ENCODE measurements at regions not wholly inside any gene's neighbourhood (a gene's known extent, or its start where the extent isn't known, plus 50 kb on each side); places are given as distances from the start of the nearest gene placed in this dataset.

DNA sequence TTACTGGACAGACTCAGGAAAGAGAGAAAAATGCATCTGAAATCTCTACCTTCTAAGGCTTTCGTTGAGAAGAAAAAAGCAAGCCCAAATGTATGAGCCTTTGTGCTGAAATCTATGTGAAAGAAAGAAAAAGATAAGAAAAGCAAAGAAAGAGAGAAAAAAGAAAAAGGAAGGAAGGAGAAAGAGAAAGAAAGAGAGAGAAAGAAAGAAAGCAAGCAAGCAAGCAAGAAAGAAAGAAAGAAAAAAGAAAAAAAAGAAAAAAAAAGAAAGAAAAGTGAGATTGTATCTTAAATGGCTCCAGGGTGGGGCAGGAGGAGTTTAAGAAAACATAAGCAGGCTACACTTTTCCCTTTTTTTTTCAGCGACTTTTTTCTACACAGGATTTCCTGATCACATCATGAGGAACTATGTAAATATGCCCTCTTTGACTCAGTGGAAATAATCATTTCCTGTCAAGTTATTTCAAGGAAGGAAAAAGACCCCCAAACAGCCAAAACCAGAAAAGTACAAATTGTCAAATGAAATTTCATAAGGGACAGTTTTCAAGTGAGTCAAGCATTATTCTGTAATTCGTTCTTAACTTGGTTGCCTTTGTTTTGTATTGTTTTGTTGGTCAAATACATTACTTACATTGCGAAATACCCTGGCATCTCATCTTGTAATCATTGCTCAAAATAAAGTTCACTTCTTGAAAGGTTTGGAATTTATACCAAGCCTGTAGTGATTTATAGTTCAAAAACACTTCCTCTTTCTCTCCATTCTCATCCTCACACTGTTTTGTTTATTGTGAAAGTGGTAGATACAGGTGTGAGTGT, 79.5 kb upstream of the RNF217 start:
- H3K9me3 ChIP-seq (ENCODE audit: control insufficient read depth, low read depth, low read length): no peaks in the 10 kb centered on the region
- DNase-seq (ENCODE audit: low read depth, low spot score): no peak
- no peak overlapping the region for H3K9ac ChIP-seq (ENCODE audit: control insufficient read depth, extremely low read depth, insufficient read depth, low read length)
- H3K4me1 ChIP-seq (ENCODE audit: control insufficient read depth, extremely low read depth, insufficient read depth, low read length): peaks cover 21% of the 10 kb centered on the region
- TF ChIP-seq CTCF (optimal IDR thresholded peaks at IDR 0.05 in 1 of 3, IDR thresholded peaks at IDR 0.05 in 1 of 3, conservative IDR thresholded peaks at IDR 0.05 in 1 of 3; ENCODE audit: extremely low read depth in 1 of 3, insufficient read depth in 2 of 3, low read length in 3 of 3): no peak
- no peak for TF ChIP-seq EZH2 (IDR thresholded peaks at IDR 0.05; ENCODE audit: low read length)
- FAIRE-seq: peak; percentile 73
- no peaks in the 10 kb centered on the region for H4K20me1 ChIP-seq (ENCODE audit: control insufficient read depth, extremely low read depth, insufficient read depth, low read length)
- H3K27me3 ChIP-seq (ENCODE audit: control insufficient read depth, extremely low read depth, insufficient read depth, low read length): no peaks in the 10 kb centered on the region
- H2AFZ ChIP-seq (ENCODE audit: control insufficient read depth, low read length): no peak overlapping the region
- H3K4me3 ChIP-seq (ENCODE audit: control insufficient read depth in 2 of 3, extremely low read depth in 1 of 3, insufficient read depth in 2 of 3, low read depth in 1 of 3, low read length in 3 of 3): no peak overlapping the region
- no peak overlapping the region for H3K27ac ChIP-seq (ENCODE audit: control insufficient read depth, insufficient read depth, low read length)
- H3K4me2 ChIP-seq (ENCODE audit: control insufficient read depth, extremely low read depth, insufficient read depth, low read depth, low read length): peak overlapping the region; percentile 59
- dilution Hi-C loops (cut with MboI; ENCODE audit: extremely low pct_ligation_motif_present, low sequenced_read_pairs): no loop called here
- no peaks in the 10 kb centered on the region for H3K79me2 ChIP-seq (ENCODE audit: control insufficient read depth, insufficient read depth, low read length)
- H3K36me3 ChIP-seq (ENCODE audit: control insufficient read depth in 2 of 2, extremely low read depth in 1 of 2, insufficient read depth in 2 of 2, low read length in 2 of 2): no peaks in the 10 kb centered on the region
- H3K9me1 ChIP-seq (ENCODE audit: control insufficient read depth, extremely low read depth, insufficient read depth, low read length): no peaks in the 10 kb centered on the region

GRCh38 chr6:124885171-124885570, 77.1 kb upstream of the RNF217 start:
- H3K4me2 ChIP-seq (ENCODE audit: control insufficient read depth, extremely low read depth, insufficient read depth, low read depth, low read length): no peak overlapping the region
- H3K4me1 ChIP-seq (ENCODE audit: control insufficient read depth, extremely low read depth, insufficient read depth, low read length): peaks cover 24% of the 10 kb centered on the region
- H2AFZ ChIP-seq (ENCODE audit: control insufficient read depth, low read length): no peak overlapping the region
- no peaks in the 10 kb centered on the region for H3K36me3 ChIP-seq (ENCODE audit: control insufficient read depth in 2 of 2, extremely low read depth in 1 of 2, insufficient read depth in 2 of 2, low read length in 2 of 2)
- H3K4me3 ChIP-seq (ENCODE audit: control insufficient read depth in 2 of 3, extremely low read depth in 1 of 3, insufficient read depth in 2 of 3, low read depth in 1 of 3, low read length in 3 of 3): no peak overlapping the region
- H3K27me3 ChIP-seq (ENCODE audit: control insufficient read depth, extremely low read depth, insufficient read depth, low read length): no peaks in the 10 kb centered on the region
- H3K27ac ChIP-seq (ENCODE audit: control insufficient read depth, insufficient read depth, low read length): no peak overlapping the region
- H3K9me3 ChIP-seq (ENCODE audit: control insufficient read depth, low read depth, low read length): no peaks in the 10 kb centered on the region
- TF ChIP-seq CTCF (optimal IDR thresholded peaks at IDR 0.05 in 1 of 3, IDR thresholded peaks at IDR 0.05 in 1 of 3, conservative IDR thresholded peaks at IDR 0.05 in 1 of 3; ENCODE audit: extremely low read depth in 1 of 3, insufficient read depth in 2 of 3, low read length in 3 of 3): no peak
- TF ChIP-seq EZH2 (IDR thresholded peaks at IDR 0.05; ENCODE audit: low read length): no peak
- dilution Hi-C loops (cut with MboI; ENCODE audit: extremely low pct_ligation_motif_present, low sequenced_read_pairs): no loop called here
- H3K9me1 ChIP-seq (ENCODE audit: control insufficient read depth, extremely low read depth, insufficient read depth, low read length): no peaks in the 10 kb centered on the region
- H4K20me1 ChIP-seq (ENCODE audit: control insufficient read depth, extremely low read depth, insufficient read depth, low read length): no peaks in the 10 kb centered on the region
- DNase-seq (ENCODE audit: low read depth, low spot score): no peak
- H3K9ac ChIP-seq (ENCODE audit: control insufficient read depth, extremely low read depth, insufficient read depth, low read length): no peak overlapping the region
- no peak for FAIRE-seq
- H3K79me2 ChIP-seq (ENCODE audit: control insufficient read depth, insufficient read depth, low read length): no peaks in the 10 kb centered on the region

All from keratinocyte (primary cell).